Colonic mucosa (tissue), 4 donors: ENCODE measurements at regions not wholly inside any gene's neighbourhood (a gene's known extent, or its start where the extent isn't known, plus 50 kb on each side); places are given as distances from the start of the nearest gene placed in this dataset.

ENCODE experiments used
- DNase-seq: peaks from one replicate; pipeline ENCODE4 v3.0.0-alpha.2; 2020
- H3K27ac ChIP-seq: fragments of 200-600 bp; one replicate; pipeline ENCODE4 v1.8.0; 2021
- H3K27me3 ChIP-seq: fragments of 200-600 bp; one replicate; pipeline ENCODE4 v1.8.0; 2021
- H3K36me3 ChIP-seq: fragments of 200-600 bp; one replicate; pipeline ENCODE4 v1.8.0; 2021
- H3K4me1 ChIP-seq: fragments of 200-600 bp; one replicate; pipeline ENCODE4 v1.8.0; 2021; ENCODE audit warnings: mild to moderate bottlenecking
- H3K4me3 ChIP-seq: fragments of 200-600 bp; one replicate; pipeline ENCODE4 v1.8.0; 2021
- H3K9ac ChIP-seq, 2 donors: one replicate each; pipeline ENCODE4 v1.7.0; 2013; ENCODE audit warnings: control low read depth in 2 of 2, low read depth in 2 of 2, low read length in 2 of 2
- H3K9me3 ChIP-seq: fragments of 200-600 bp; one replicate; pipeline ENCODE4 v1.8.0; 2021
- intact Hi-C: fragments of 100-400 bp; cut with DNase I; formaldehyde crosslinking; loops from one replicate; pipeline ENCODE4 v1.14.1; 2022
- TF ChIP-seq, protein P1 (sequence below): fragments of 200-600 bp; IDR thresholded peaks from one replicate; pipeline ENCODE4 v1.8.0; 2022; ENCODE audit warnings: antibody characterized with exemption, mild to moderate bottlenecking
- donor health status: healthy.
- donor health status: DM: no; HTN: no; CAD: no.
- donor health status: DM: no; HTN: no; CAD: no.

DNA sequence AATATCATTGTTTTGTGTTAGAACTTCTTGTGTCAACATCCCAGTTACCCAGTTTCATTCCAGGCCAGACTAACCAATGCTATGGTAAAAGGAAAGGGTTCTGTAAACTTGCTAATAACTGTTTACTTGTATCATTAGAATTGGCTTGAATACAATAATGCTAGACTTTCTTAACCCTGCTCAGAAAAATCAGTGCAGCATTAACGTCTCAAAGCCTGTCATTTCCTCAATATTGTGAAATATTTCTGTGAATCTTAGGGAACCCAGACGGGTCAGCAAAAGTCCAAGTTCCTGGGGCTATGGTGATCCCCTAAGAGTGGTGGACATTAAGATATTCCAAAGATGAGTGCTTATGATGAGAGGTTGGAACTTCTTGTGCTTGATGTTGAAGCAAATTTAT lies 541.2 kb upstream of the MAGEB18 start:
- Histone ChIP-seq H3K27ac (no peak overlapping the region), H3K36me3 (no peaks in the 10 kb centered on the region), H3K9ac (no peak overlapping the region), H3K4me1 (no peaks in the 10 kb centered on the region), H3K9me3 (no peaks in the 10 kb centered on the region), H3K27me3 (no peaks in the 10 kb centered on the region), H3K4me3 (no peak overlapping the region)
- DNase-seq, result no peak
- intact Hi-C loops, result no loop called here
- TF ChIP-seq, protein P1, sequence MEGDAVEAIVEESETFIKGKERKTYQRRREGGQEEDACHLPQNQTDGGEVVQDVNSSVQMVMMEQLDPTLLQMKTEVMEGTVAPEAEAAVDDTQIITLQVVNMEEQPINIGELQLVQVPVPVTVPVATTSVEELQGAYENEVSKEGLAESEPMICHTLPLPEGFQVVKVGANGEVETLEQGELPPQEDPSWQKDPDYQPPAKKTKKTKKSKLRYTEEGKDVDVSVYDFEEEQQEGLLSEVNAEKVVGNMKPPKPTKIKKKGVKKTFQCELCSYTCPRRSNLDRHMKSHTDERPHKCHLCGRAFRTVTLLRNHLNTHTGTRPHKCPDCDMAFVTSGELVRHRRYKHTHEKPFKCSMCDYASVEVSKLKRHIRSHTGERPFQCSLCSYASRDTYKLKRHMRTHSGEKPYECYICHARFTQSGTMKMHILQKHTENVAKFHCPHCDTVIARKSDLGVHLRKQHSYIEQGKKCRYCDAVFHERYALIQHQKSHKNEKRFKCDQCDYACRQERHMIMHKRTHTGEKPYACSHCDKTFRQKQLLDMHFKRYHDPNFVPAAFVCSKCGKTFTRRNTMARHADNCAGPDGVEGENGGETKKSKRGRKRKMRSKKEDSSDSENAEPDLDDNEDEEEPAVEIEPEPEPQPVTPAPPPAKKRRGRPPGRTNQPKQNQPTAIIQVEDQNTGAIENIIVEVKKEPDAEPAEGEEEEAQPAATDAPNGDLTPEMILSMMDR, result no peak

DNA sequence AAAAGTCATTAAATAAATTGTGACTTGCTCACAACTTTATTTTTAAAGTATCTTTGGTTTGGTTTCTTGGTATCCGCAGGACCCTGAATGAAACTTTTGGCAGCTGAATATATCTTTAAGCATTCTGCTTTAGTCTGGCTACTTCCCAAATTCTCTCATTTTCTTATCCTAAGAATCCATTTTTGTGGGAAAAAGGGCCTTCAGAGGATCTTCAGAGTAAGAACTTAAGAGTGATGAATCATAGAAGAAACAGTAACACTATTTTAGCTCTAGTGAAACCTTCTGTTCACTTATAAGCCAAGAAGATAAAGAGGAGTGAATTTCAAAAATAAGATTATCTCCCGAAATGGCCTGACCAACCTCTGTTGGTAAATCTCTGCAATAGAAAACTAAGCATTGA lies 540.6 kb upstream of the MAGEB18 start:
- no peak overlapping the region for H3K9ac ChIP-seq
- H3K9me3 ChIP-seq, result no peaks in the 10 kb centered on the region
- no peaks in the 10 kb centered on the region for H3K27me3 ChIP-seq
- H3K36me3 ChIP-seq, result no peaks in the 10 kb centered on the region
- no peak overlapping the region for H3K27ac ChIP-seq
- TF ChIP-seq, protein P1, result no peak
- intact Hi-C loops, result no loop called here
- DNase-seq, result no peak
- no peaks in the 10 kb centered on the region for H3K4me1 ChIP-seq
- no peak overlapping the region for H3K4me3 ChIP-seq

DNA sequence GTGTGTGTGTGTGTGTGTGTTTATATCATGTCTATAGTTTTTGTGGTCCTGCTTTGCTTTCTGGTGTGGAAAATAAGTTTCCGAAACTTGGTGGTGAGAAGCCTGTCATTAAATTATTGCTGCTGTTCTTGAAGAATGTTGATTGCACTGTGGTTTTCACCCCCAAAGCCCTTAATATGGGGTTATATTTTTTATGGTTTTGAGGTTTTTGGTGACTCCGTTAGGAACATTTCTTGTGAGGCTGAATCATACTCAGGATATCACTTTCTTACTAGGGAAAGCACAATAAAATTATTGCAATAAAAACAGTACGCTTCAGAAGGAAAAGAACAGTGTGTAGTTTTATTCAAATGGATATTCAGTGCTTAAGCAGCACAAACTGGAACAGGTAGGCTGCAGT lies 539.1 kb upstream of the MAGEB18 start:
- DNase-seq, result no peak
- no peaks in the 10 kb centered on the region for H3K9me3 ChIP-seq
- no peak overlapping the region for H3K4me3 ChIP-seq
- no peak overlapping the region for H3K27ac ChIP-seq
- intact Hi-C loops, result no loop called here
- H3K9ac ChIP-seq, result no peak overlapping the region
- TF ChIP-seq, protein P1, result no peak
- no peaks in the 10 kb centered on the region for H3K4me1 ChIP-seq
- H3K36me3 ChIP-seq, result no peaks in the 10 kb centered on the region
- no peaks in the 10 kb centered on the region for H3K27me3 ChIP-seq

DNA sequence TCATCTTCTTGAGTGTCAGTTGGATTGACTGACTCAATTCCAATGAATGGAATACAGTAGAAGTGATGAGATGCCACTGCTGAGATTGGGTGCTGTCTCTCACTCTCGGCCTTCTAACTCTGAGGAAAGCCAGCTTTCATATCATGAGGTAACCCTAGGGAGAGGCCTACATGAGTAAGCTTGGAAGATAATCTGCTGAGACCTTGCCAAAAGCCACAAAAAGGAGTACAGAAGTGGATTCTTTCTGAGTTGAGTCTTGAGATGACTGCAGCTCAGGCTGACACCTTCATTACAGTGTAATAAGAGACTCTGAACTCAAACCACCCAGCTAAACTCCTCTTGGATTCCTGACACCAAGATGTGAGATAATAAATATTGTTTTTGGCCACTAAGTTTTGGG lies 537.4 kb upstream of the MAGEB18 start:
- Histone ChIP-seq H3K9ac (no peak overlapping the region), H3K4me1 (no peaks in the 10 kb centered on the region), H3K4me3 (no peak overlapping the region), H3K9me3 (no peaks in the 10 kb centered on the region), H3K36me3 (no peaks in the 10 kb centered on the region), H3K27me3 (no peaks in the 10 kb centered on the region), H3K27ac (no peak overlapping the region)
- TF ChIP-seq, protein P1, result no peak
- intact Hi-C loops, result no loop called here
- DNase-seq, result no peak

DNA sequence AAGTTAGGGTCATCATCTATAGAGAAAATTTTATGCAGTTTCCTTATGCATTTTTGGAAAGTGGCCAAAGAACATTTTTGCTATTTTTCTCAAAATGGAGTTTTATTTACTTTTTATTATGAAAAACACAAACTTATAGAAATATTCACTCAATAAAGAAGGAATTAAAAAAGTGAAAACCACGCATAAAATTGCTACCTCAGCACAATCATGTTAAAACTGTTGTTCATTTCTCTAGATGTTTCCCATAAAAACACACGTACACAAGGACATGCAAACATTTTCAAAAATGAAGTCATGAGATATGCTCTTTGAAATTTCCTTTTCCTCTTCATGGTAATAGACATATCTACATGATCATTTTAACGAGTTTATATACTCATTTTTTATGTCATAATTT lies 536.8 kb upstream of the MAGEB18 start:
- H3K27ac ChIP-seq, result no peak overlapping the region
- H3K4me3 ChIP-seq, result no peak overlapping the region
- no peaks in the 10 kb centered on the region for H3K9me3 ChIP-seq
- TF ChIP-seq, protein P1, result no peak
- no peak overlapping the region for H3K9ac ChIP-seq
- no peaks in the 10 kb centered on the region for H3K4me1 ChIP-seq
- no peaks in the 10 kb centered on the region for H3K36me3 ChIP-seq
- no peaks in the 10 kb centered on the region for H3K27me3 ChIP-seq
- no peak for DNase-seq
- intact Hi-C loops, result no loop called here

DNA sequence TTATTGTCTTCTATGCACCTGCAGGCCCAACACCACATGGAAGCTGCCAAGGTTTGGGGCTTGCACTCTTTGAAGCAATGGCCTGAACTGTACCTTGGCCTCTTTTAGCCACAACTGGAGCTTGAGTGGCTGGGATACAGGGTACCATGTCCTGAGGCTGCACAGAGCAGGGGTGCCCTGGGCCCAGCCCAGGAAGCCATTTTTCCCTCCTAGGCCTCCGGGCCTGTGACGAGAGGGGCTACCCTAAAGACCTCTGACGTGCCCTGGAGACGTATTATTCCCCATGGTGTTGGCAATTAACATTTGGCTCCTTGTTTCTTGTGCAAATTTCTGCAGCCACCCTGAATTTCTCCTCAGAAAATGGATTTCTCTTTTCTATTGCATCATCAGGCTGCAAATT lies 519.9 kb upstream of the MAGEB18 start:
- TF ChIP-seq, protein P1, result no peak
- Histone ChIP-seq H3K4me3 (no peak overlapping the region), H3K36me3 (no peaks in the 10 kb centered on the region), H3K9ac (no peak overlapping the region), H3K27me3 (no peaks in the 10 kb centered on the region), H3K9me3 (no peaks in the 10 kb centered on the region), H3K27ac (no peak overlapping the region), H3K4me1 (no peaks in the 10 kb centered on the region)
- intact Hi-C loops, result no loop called here
- DNase-seq, result no peak
